SH-SY5Y (cell line): ENCODE measurements at regions not wholly inside any gene's neighbourhood (a gene's known extent, or its start where the extent isn't known, plus 50 kb on each side); places are given as distances from the start of the nearest gene placed in this dataset.

Experiments
- GATA2 ChIP-seq: IDR thresholded peaks from 2 replicates; pipeline ENCODE4 v1.6.1; 2011; ENCODE audit warnings: mild to moderate bottlenecking, low read depth, low read length
- GATA3 ChIP-seq: IDR thresholded peaks from 2 replicates; pipeline ENCODE4 v1.6.1; 2011; ENCODE audit warnings: low read depth, mild to moderate bottlenecking, low read length, moderate library complexity

DNA sequence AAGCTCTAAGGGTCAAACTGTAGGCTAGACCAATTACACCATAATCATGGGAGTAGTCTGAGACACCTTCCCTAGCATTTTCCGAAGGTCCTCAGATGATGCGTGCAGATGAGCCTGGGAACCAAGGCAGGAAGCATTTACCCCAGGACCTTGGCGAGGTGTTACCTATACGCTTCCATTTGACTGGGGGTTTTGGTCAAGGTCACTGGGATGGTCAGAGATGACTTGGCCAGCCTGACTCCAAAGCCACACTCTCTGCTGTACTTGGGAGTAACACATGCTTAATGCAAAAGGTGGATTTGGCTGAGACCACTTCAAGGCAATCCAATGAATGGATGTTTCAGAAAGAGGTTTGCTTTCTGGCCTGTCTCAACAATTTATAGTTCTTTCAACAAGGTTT lies 98.9 kb upstream of the IRS2 start:
- no peak for TF ChIP-seq GATA3
- no peak for TF ChIP-seq GATA2
